NCI-H2171 (cell line): ENCODE measurements at regions not wholly inside any gene's neighbourhood (a gene's known extent, or its start where the extent isn't known, plus 50 kb on each side); places are given as distances from the start of the nearest gene placed in this dataset.
A peak's percentile ranks its signal among the peaks of the same experiment; 100 is the strongest.
"Not testable (repeated sequence)": the region's sequence is repeated elsewhere in the genome, so short reads cannot be mapped to it uniquely, and the experiment has no call there.

Experiments used
- DNase-seq: peaks from one replicate; lab custom pipeline; 2025; lab: John Stamatoyannopoulos, UW

- DNase-seq = no peak
Measured at GRCh38 chr11:37511425-37511933, 913.4 kb upstream of the RAG2 start.

DNA sequence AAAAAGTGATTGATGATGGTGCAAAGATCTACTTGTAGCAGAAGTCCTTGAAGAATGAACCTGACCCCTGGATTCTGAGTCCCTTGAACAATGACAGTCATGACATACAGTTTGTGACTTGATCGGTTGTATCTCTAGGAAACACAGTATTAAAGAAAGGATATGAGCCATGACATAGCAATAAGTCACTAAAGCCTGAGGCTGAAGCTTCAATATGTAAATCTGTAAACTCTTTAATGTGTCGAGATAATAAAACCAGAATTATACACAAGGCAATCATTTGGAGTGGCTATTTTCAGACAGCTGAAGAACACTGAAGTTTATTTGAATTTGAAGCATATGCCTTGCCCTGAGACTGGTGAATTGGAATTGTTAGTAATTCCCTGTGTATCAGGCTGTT lies 911.5 kb upstream of the RAG2 start:
- DNase-seq = no peak

GRCh38 chr11:37506531-37506930 lies 908.5 kb upstream of the RAG2 start:
- DNase-seq = no peak

DNA sequence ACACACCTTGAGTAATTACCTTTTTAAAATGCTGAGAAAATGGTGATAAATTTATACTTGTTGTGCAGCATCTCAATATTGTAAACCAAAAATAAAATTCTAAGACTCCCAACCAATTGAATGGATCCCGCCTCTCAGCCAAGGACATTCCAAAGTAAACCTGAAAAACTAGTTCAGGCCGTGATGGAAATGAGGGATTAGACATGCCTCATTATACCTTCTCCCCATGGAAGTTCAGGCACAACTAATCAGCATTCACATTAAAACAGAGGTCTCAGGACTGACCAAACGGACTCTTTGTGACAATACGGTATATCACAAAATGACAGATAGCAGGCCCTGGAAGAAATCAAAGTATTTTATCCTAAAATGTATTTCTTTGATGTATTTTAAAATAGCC lies 907.4 kb upstream of the RAG2 start:
- no peak for DNase-seq

GRCh38 chr11:37504921-37505320 lies 906.9 kb upstream of the RAG2 start:
- no peak for DNase-seq

DNA sequence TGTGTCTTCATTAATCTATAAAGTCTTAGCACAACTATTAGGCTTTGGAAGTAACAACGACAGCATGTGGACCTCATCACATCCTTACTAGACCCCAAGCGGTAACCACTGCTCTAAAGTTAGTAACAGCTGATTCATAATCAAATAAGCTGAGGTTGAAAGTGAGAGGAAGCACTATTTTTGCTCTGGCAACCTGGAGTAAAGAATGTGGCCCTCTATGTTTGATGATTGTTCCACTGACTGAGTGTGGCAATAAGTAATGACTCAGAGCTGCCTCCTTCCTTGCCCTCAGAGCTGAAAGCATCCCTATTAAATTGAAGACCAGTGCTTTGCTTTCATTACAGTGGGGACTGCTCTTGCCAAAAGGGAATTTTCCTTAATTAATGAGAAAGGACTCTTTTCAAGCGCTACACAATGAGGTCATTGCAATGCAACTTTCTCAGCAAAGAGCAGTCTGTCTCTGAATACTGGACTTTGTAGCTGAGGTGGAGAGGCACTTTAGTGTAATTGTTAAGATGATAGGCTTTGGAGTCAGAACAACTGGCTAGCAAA lies 906.1 kb upstream of the RAG2 start:
- DNase-seq = no peak

DNA sequence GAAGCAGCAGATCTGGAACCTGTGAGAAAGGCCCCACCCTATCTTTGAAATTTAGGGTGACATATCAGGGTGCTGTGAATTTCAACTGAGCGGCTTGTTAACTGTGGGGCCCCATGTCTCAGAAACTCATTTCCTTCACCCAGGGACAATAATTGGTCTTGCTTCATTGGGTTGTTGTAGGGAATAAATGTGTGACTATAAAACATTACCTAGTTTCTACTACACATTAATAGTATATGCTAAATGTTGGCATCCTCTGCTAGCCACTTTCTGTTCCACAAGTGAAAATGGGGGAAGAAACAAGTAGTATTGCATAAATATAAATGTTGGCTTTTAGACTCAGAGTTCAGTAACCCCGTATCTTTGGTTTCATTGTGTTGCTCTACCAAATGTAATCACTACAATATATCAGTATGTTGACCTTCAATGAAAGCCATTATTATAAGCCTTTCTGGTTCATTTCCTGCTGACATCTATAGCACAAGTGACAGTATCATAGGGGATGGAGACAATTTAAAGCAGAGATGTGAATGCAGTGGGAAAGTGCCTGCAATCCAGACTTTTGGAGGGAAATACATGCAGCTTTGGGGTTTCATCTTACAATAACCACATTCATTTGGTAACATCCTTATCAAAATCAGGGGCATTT lies 905.5 kb upstream of the RAG2 start:
- DNase-seq = no peak

GRCh38 chr11:37502202-37502601 lies 904.2 kb upstream of the RAG2 start:
- no peak for DNase-seq

DNA sequence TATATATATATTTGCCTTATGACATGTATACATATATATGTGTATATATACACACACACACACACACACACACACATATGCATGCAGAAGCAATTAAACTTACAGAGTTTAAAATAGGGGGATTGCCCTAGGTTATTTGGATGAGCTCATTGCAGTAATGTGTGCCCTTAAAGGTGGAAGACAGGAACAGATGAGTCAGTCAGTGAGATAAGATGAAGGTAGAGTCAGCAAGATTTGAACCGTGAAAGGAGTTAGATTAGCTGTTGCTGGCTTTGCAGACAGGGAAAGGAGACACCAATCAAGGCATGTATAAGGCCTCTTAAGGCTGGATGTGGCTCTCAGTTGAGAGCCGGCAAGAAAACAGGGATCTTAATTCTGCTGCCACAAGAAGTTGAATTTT lies 902.4 kb upstream of the RAG2 start:
- DNase-seq = no peak

GRCh38 chr11:37497326-37497725 lies 899.3 kb upstream of the RAG2 start:
- no peak for DNase-seq

DNA sequence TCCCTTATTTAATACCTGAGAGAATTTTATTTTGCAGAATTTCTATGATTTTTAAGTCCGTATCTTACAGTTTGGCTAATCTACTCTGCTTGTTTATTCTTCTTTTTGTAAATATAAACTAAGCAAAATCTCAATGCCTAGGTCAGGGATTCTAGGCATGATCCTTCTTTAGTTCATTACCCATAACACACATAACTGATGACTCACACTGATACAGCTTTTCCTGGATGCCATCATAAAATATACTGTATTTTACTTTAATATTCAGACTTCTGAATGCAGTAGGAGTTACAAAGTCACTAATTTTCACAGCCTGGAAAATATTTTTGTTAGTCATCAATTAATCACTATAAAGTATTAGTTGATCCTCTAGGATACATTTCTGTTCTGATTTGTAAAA lies 898.2 kb upstream of the RAG2 start:
- DNase-seq = no peak

GRCh38 chr11:37484298-37484697 lies 886.3 kb upstream of the RAG2 start:
- no peak for DNase-seq

- no peak for DNase-seq
Measured at GRCh38 chr11:37483761-37484160, 885.7 kb upstream of the RAG2 start.

DNA sequence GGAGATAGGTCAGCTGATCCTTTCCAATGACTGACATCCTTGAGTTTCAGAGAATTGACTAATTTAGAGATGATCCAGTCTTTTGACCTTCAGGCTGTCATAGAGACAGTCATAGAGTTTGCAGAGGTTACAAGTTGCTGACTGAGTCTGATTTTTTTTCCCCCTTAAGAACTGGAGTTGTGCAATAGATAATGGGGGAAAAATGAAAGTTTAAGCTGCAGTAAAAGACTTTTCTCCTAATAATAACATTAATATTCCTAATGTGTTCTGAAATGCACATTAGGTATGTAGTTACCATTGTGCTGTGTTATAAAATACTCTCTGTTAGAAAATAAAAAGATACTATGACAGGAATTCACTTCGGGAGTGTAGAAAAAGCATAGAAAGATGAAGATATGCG lies 876.9 kb upstream of the RAG2 start:
- DNase-seq = no peak

- DNase-seq = no peak
Measured at GRCh38 chr11:37468344-37468743, 870.3 kb upstream of the RAG2 start.

GRCh38 chr11:37465221-37465620 lies 867.2 kb upstream of the RAG2 start:
- no peak for DNase-seq

DNA sequence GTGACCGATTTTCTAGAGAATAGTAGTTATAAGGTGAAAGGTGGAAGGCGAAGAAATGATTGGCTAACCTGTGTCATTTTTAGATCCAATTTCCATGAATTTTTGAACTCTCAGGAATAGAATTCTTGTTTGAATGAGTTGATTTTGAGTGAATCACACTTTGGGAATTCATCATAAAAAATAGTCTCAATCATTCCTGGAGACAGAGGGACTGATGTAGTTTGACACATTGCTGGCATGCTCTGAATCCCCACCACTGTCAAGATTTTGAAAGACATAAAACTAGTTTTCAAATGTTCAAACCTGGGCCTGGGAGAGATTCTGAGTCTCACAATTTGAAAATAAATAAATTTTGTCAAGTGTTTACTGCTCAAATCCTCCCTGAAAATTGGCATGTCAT lies 861.4 kb upstream of the RAG2 start:
- no peak for DNase-seq

DNA sequence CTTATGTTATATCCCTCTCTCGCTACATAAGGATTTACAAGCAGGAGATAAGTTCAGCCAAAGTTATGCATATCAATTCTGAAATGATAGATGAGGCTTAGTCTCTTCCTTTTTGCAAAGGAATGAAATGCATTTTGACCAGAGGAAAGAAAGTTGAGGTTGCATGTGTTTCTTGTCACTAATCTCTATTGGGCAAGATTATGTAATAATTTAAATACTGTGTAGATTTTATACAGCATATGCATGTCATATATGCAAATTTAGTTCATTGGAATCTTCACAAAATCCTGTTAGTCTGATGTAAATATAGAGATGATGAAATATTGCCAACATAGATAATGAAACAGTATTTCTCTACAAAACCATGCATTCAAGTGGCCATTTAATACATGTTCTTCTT lies 858.7 kb upstream of the RAG2 start:
- DNase-seq = no peak

- no peak for DNase-seq
Measured at GRCh38 chr11:37451903-37452302, 853.9 kb upstream of the RAG2 start.

- DNase-seq = no peak
Measured at GRCh38 chr11:37450613-37451012, 852.6 kb upstream of the RAG2 start.

DNA sequence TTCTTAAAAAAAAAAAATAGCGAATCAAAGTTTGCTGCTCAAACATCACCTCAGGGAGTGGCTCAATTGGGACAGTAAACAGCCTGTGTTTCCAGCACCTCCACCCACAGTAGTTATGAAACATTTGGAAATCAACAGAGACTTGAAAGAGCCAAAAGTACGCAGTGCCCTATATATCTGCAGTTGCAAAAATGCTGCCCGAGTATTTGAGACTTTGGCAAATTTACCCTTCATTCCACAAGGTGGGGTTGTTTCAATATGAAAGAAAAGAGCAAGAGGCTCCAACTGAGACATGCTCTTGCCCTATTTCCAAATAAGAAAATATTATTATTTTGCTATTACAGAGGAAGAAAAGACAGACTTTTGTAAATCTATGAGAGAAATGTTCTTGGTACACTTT lies 851.1 kb upstream of the RAG2 start:
- DNase-seq = peak; percentile 6

DNA sequence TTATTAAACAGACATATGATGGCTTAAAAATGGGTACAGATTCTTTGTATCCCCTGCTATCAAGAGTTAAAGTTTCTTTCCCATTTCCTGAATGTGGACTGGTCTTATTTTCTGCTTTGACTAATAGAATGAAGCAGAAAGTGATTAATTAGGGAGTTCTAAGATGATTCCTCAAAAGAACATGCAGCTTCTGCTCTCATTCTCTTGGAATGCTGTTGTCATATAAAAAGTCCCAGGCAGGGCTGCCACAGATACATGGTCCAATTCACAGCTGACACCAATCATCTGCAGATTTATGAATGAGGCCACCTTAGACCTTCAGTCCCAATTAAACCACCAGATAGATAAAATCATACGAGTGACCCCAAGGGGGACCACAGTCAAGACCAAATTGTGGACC lies 844.5 kb upstream of the RAG2 start:
- no peak for DNase-seq

DNA sequence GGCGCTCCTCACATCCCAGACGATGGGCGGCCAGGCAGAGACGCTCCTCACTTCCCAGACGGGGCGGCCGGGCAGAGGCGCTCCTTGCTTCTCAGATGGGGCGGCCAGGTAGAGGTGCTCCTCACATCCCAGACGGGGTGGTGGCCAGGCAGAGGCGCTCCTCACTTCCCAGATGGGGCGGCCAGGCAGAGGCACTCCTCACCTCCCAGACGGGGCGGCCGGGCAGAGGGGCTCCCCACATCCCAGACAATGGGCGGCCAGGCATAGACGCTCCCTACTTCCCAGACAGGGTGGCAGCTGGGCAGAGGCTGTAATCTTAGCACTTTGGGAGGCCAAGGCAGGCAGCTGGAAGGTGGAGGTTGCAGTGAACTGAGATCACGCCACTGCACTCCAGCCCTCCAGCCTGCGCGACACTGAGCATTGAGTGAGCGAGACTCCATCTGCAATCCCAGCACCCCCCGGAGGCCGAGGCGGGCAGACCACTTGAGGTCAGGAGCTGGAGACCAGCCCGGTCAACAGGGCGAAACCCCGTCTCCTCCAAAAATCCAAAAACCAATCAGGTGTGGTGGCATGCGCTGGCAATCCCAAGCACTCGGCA lies 833.7 kb upstream of the RAG2 start:
- not testable (repeated sequence) for DNase-seq
